K562 (cell line): ENCODE measurements at regions not wholly inside any gene's neighbourhood (a gene's known extent, or its start where the extent isn't known, plus 50 kb on each side); places are given as distances from the start of the nearest gene placed in this dataset.

Experiments
- ATAC-seq: fragments of 200-7000 bp; cut with Tn5 transposase; 3 replicates; pipeline ENCODE4 v1.9.1; 2020; ENCODE audit warnings: moderate library complexity
- BruUV-seq: library from RNA; stranded (reverse); fragments of 400-500 nt; replicated peaks from 2 replicates; lab custom pipeline; 2021; lab: Mats Ljungman, UMichigan
- CTCF ChIA-PET: fragments of 300-600 bp; formaldehyde crosslinking; extraction: SDS; loops from one replicate; lab custom pipeline; 2021; ENCODE audit warnings: low intra/inter-chr PET ratio; lab: Yijun Ruan, JAX
- POLR2A ChIA-PET: fragments of 300-600, 350-650 bp; sonication (Branson Sonifier 250); formaldehyde crosslinking; extraction: SDS; loops from one replicate; lab custom pipeline; 2021; ENCODE audit warnings: antibody characterized with exemption, inconsistent platforms; lab: Yijun Ruan, JAX
- DNase-seq, 4 experiments: peaks; one replicate each; pipeline versions ENCODE4 v3.0.0 to v3.0.0-alpha.2; 2011 to 2018; ENCODE audit warnings: low spot score in 3 of 4, mixed read lengths in 3 of 4; ENCODE audit errors: extremely low read depth in 1 of 4
- FAIRE-seq: peaks from 2 replicates; lab custom pipeline; 2011; peaks lifted over from hg19 to GRCh38; lab: Jason Lieb, UNC
- H2AFZ ChIP-seq: 2 replicates; pipeline ENCODE4 v1.6.0; 2011; ENCODE audit warnings: low read depth, low read length, control low read depth, inconsistent platforms
- H3K27ac ChIP-seq: fragments of 200-600 bp; 3 replicates; pipeline ENCODE4 v1.8.0; 2011; ENCODE audit warnings: low read depth, mild to moderate bottlenecking, control low read depth, inconsistent platforms, low read length, moderate library complexity, mixed read lengths; ENCODE audit errors: extremely low read depth
- H3K27me3 ChIP-seq, 2 experiments: fragments of 300-600 bp in 1 of 2; 2 replicates in 1 of 2; 3 replicates in 1 of 2; pipeline versions ENCODE4 v1.6.0 to v1.8.0; 2011; ENCODE audit warnings: inconsistent platforms in 2 of 2, low read length in 2 of 2, mild to moderate bottlenecking in 1 of 2, mixed read lengths in 1 of 2, moderate library complexity in 1 of 2; ENCODE audit not compliant: control insufficient read depth in 2 of 2, insufficient read depth in 2 of 2
- H3K36me3 ChIP-seq: fragments of 300-600 bp; 3 replicates; pipeline ENCODE4 v1.8.0; 2011; ENCODE audit warnings: mild to moderate bottlenecking, low read length, inconsistent platforms; ENCODE audit not compliant: control insufficient read depth, insufficient read depth
- H3K4me1 ChIP-seq, 2 experiments: fragments of 200-600 bp in 1 of 2; replicated peaks in 1 of 2; 2 replicates in 1 of 2; 3 replicates in 1 of 2; pipeline versions ENCODE4 v1.5.1 to v1.8.0; 2011; ENCODE audit warnings: inconsistent platforms in 2 of 2, low read length in 2 of 2, mild to moderate bottlenecking in 1 of 2, mixed read lengths in 1 of 2, moderate library complexity in 1 of 2; ENCODE audit not compliant: control insufficient read depth in 2 of 2, insufficient read depth in 2 of 2
- H3K4me2 ChIP-seq: 2 replicates; pipeline ENCODE4 v1.6.1; 2011; ENCODE audit warnings: low read length, control low read depth, inconsistent platforms, mixed read lengths; ENCODE audit not compliant: insufficient read depth
- H3K4me3 ChIP-seq: fragments of 200-600 bp; sonication (generic), shearing (Covaris generic); 2 replicates; pipeline ENCODE4 v1.5.1; 2016; ENCODE audit warnings: control low read depth, inconsistent platforms
- H3K79me2 ChIP-seq: fragments of 200-600 bp; 3 replicates; pipeline ENCODE4 v1.8.0; 2011; ENCODE audit warnings: low read length, inconsistent platforms; ENCODE audit not compliant: control insufficient read depth, insufficient read depth
- H3K9ac ChIP-seq, 2 experiments: 2 replicates each; pipeline versions ENCODE4 v1.6.0 to v1.6.1; 2011; ENCODE audit warnings: low read depth in 2 of 2, low read length in 2 of 2, control low read depth in 1 of 2, inconsistent platforms in 1 of 2, mild to moderate bottlenecking in 1 of 2, mixed read lengths in 1 of 2; ENCODE audit not compliant: insufficient read depth in 1 of 2
- H3K9me1 ChIP-seq: one replicate; pipeline ENCODE4 v1.6.0; 2011; ENCODE audit warnings: inconsistent platforms, mild to moderate bottlenecking, low read length, moderate library complexity; ENCODE audit not compliant: control insufficient read depth, insufficient read depth
- H3K9me3 ChIP-seq: replicated peaks from 2 replicates; pipeline ENCODE4 v1.5.1; 2011; ENCODE audit warnings: low read depth, low read length, inconsistent platforms; ENCODE audit not compliant: control insufficient read depth, insufficient read depth
- H4K20me1 ChIP-seq: replicated peaks from 2 replicates; pipeline ENCODE4 v1.6.1; 2011; ENCODE audit warnings: low read length, inconsistent platforms, mixed read lengths; ENCODE audit not compliant: control insufficient read depth, insufficient read depth
- BCL6 ChIP-seq: fragments of 250-450 bp; sonication (Bioruptor Pico); IDR thresholded peaks from 2 replicates; pipeline ENCODE4 v1.4.0; 2020
- GATAD2A ChIP-seq: fragments of 450-650 bp; IDR thresholded peaks from 2 replicates; pipeline ENCODE4 v1.6.1; 2017
- HDAC2 ChIP-seq: fragments of 450-650 bp; IDR thresholded peaks from 2 replicates; pipeline ENCODE4 v1.6.1; 2016; ENCODE audit warnings: mild to moderate bottlenecking
- NR4A1 ChIP-seq, 2 experiments: fragments of 250-450 bp in 1 of 2; fragments of 450-650 bp in 1 of 2; sonication (Bioruptor Pico) in 1 of 2; IDR thresholded peaks; 2 replicates each; pipeline versions ENCODE4 v1.4.0 to v1.6.1; 2016 to 2020; ENCODE audit warnings: mild to moderate bottlenecking in 2 of 2, missing compliant biosample characterization in 1 of 2, missing genetic modification characterization in 1 of 2, moderate library complexity in 1 of 2
- PTRF ChIP-seq: fragments of 450-650 bp; IDR thresholded peaks from 2 replicates; pipeline ENCODE4 v1.6.1; 2016; ENCODE audit warnings: mild to moderate bottlenecking, missing genetic modification characterization, missing compliant biosample characterization
- ZBTB7A ChIP-seq: IDR thresholded peaks from 2 replicates; pipeline ENCODE4 v1.6.1; 2011; ENCODE audit warnings: low read depth, mild to moderate bottlenecking, low read length, moderate library complexity, borderline replicate concordance; ENCODE audit not compliant: control insufficient read depth
- ZNF197 ChIP-seq: fragments of 200-800 bp; sonication (Bioruptor generic); IDR thresholded peaks from 2 replicates; pipeline ENCODE4 v1.6.1; 2016; ENCODE audit warnings: low read depth, missing genetic modification characterization, missing compliant biosample characterization
- WGBS: fragments of 100-300 bp; shearing (Covaris generic); methylation state at CpG from one replicate; pipeline ENCODE4 v1.1.6; 2016; ENCODE audit warnings: low coverage, mixed read lengths; ENCODE audit not compliant: insufficient coverage; ENCODE audit errors: missing lambda C conversion rate; 5-methylcytosine and 5-hydroxymethylcytosine counted together
- in situ Hi-C: fragments of 300-500 bp; cut with MboI; formaldehyde crosslinking; loops from 4 replicates; pipeline ENCODE4 v1.15.0; 2018; ENCODE audit warnings: inconsistent platforms, mixed read lengths
- intact Hi-C: fragments of 100-400 bp; cut with micrococcal nuclease; formaldehyde crosslinking; loops from 2 replicates; pipeline ENCODE4 v1.14.2; 2022
- TF ChIP-seq, protein P1 (sequence below), 3 experiments: fragments of 200-800 bp in 1 of 3; fragments of 250-450 bp in 1 of 3; fragments of 450-650 bp in 1 of 3; sonication (Bioruptor Pico) in 1 of 3; sonication (Bioruptor generic) in 1 of 3; formaldehyde crosslinking in 1 of 3; IDR thresholded peaks; 2 replicates each; pipeline versions ENCODE4 v1.6.1 to v1.8.0; 2016 to 2022; ENCODE audit warnings: mild to moderate bottlenecking in 2 of 3, missing genetic modification characterization in 2 of 3, missing compliant biosample characterization in 1 of 3, moderate library complexity in 1 of 3
- TF ChIP-seq, protein P2 (sequence below): IDR thresholded peaks from 3 replicates; pipeline ENCODE4 v1.6.1; 2011; ENCODE audit warnings: borderline replicate concordance, mild to moderate bottlenecking, moderate library complexity; ENCODE audit not compliant: insufficient read length; ENCODE audit errors: extremely low read depth
- TF ChIP-seq, protein P3 (sequence below): sonication (generic); formaldehyde crosslinking; IDR thresholded peaks from 2 replicates; pipeline ENCODE4 v1.8.1; 2023; ENCODE audit warnings: mild to moderate bottlenecking, missing genetic modification reagents
- TF ChIP-seq, protein P4 (sequence below): fragments of 450-650 bp; IDR thresholded peaks from 2 replicates; pipeline ENCODE4 v1.6.1; 2014; ENCODE audit warnings: low read depth, mild to moderate bottlenecking, moderate library complexity, borderline replicate concordance

- CTCF ChIA-PET = no interaction called here
- FAIRE-seq (no peak), DNase-seq (no peak), ATAC-seq (no peak)
- H3K27me3 ChIP-seq = peaks cover 0 to 4% of the 10 kb centered on the region in 2 experiments; a peak in 1 of 5 replicates
- H3K36me3 ChIP-seq = no peaks in the 10 kb centered on the region
- POLR2A ChIA-PET = no interaction called here
- in situ Hi-C loops (loop anchor here (25.0 kb wide), 2 partner anchors 284 to 434 kb away; no protein-coding TSS in a partner anchor), intact Hi-C loops (no loop called here)
- H3K9ac ChIP-seq = no peak overlapping the region
- H3K4me3 ChIP-seq = no peak overlapping the region
- no peaks in the 10 kb centered on the region for H3K9me3 ChIP-seq
- no peak overlapping the region for H3K27ac ChIP-seq
- no peaks in the 10 kb centered on the region for H3K79me2 ChIP-seq
- H4K20me1 ChIP-seq = no peaks in the 10 kb centered on the region
- no peaks in the 10 kb centered on the region for H3K9me1 ChIP-seq
- no peak overlapping the region for H2AFZ ChIP-seq
- no peaks in the 10 kb centered on the region for H3K4me1 ChIP-seq
- 6% methylated on average over 3 of the region's 3 CpGs for WGBS
- H3K4me2 ChIP-seq = no peak overlapping the region
- no TSS peak for BruUV-seq
- no peak for TF ChIP-seq ZBTB7A
- TF ChIP-seq, protein P1, sequence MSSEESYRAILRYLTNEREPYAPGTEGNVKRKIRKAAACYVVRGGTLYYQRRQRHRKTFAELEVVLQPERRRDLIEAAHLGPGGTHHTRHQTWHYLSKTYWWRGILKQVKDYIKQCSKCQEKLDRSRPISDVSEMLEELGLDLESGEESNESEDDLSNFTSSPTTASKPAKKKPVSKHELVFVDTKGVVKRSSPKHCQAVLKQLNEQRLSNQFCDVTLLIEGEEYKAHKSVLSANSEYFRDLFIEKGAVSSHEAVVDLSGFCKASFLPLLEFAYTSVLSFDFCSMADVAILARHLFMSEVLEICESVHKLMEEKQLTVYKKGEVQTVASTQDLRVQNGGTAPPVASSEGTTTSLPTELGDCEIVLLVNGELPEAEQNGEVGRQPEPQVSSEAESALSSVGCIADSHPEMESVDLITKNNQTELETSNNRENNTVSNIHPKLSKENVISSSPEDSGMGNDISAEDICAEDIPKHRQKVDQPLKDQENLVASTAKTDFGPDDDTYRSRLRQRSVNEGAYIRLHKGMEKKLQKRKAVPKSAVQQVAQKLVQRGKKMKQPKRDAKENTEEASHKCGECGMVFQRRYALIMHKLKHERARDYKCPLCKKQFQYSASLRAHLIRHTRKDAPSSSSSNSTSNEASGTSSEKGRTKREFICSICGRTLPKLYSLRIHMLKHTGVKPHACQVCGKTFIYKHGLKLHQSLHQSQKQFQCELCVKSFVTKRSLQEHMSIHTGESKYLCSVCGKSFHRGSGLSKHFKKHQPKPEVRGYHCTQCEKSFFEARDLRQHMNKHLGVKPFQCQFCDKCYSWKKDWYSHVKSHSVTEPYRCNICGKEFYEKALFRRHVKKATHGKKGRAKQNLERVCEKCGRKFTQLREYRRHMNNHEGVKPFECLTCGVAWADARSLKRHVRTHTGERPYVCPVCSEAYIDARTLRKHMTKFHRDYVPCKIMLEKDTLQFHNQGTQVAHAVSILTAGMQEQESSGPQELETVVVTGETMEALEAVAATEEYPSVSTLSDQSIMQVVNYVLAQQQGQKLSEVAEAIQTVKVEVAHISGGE (CRISPR knock-in tag; IDR thresholded peaks at IDR 0.05) = no peak
- no peak for TF ChIP-seq NR4A1 (CRISPR knock-in tag; IDR thresholded peaks at IDR 0.05)
- TF ChIP-seq NR4A1 (tag; IDR thresholded peaks at IDR 0.05) = no peak
- TF ChIP-seq, protein P2, sequence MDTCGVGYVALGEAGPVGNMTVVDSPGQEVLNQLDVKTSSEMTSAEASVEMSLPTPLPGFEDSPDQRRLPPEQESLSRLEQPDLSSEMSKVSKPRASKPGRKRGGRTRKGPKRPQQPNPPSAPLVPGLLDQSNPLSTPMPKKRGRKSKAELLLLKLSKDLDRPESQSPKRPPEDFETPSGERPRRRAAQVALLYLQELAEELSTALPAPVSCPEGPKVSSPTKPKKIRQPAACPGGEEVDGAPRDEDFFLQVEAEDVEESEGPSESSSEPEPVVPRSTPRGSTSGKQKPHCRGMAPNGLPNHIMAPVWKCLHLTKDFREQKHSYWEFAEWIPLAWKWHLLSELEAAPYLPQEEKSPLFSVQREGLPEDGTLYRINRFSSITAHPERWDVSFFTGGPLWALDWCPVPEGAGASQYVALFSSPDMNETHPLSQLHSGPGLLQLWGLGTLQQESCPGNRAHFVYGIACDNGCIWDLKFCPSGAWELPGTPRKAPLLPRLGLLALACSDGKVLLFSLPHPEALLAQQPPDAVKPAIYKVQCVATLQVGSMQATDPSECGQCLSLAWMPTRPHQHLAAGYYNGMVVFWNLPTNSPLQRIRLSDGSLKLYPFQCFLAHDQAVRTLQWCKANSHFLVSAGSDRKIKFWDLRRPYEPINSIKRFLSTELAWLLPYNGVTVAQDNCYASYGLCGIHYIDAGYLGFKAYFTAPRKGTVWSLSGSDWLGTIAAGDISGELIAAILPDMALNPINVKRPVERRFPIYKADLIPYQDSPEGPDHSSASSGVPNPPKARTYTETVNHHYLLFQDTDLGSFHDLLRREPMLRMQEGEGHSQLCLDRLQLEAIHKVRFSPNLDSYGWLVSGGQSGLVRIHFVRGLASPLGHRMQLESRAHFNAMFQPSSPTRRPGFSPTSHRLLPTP = no peak
- no peak for TF ChIP-seq ZNF197 (CRISPR knock-in tag)
- no peak for TF ChIP-seq GATAD2A
- no peak for TF ChIP-seq HDAC2
- no peak for TF ChIP-seq PTRF
- TF ChIP-seq BCL6 (CRISPR knock-in tag) = no peak
- TF ChIP-seq, protein P3, sequence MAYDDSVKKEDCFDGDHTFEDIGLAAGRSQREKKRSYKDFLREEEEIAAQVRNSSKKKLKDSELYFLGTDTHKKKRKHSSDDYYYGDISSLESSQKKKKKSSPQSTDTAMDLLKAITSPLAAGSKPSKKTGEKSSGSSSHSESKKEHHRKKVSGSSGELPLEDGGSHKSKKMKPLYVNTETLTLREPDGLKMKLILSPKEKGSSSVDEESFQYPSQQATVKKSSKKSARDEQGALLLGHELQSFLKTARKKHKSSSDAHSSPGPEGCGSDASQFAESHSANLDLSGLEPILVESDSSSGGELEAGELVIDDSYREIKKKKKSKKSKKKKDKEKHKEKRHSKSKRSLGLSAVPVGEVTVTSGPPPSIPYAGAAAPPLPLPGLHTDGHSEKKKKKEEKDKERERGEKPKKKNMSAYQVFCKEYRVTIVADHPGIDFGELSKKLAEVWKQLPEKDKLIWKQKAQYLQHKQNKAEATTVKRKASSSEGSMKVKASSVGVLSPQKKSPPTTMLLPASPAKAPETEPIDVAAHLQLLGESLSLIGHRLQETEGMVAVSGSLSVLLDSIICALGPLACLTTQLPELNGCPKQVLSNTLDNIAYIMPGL (CRISPR knock-in tag) = no peak
- TF ChIP-seq, protein P4, sequence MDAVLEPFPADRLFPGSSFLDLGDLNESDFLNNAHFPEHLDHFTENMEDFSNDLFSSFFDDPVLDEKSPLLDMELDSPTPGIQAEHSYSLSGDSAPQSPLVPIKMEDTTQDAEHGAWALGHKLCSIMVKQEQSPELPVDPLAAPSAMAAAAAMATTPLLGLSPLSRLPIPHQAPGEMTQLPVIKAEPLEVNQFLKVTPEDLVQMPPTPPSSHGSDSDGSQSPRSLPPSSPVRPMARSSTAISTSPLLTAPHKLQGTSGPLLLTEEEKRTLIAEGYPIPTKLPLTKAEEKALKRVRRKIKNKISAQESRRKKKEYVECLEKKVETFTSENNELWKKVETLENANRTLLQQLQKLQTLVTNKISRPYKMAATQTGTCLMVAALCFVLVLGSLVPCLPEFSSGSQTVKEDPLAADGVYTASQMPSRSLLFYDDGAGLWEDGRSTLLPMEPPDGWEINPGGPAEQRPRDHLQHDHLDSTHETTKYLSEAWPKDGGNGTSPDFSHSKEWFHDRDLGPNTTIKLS = no peak
These were observed 101.0 kb upstream of the PTPRR start for GRCh38 chr12:71021491-71021890.
